GM21526 (cell line): ENCODE measurements at regions not wholly inside any gene's neighbourhood (a gene's known extent, or its start where the extent isn't known, plus 50 kb on each side); places are given as distances from the start of the nearest gene placed in this dataset.

Source experiments
- ATAC-seq: cut with Tn5 transposase; IDR thresholded peaks from one replicate; pipeline ENCODE4 v1.9.1; 2021; ENCODE audit warnings: moderate library complexity; ENCODE audit not compliant: unreplicated experiment, low FRiP score

GRCh38 chr10:60572511-60573194, 183.0 kb upstream of the ANK3 start:
- ATAC-seq = no peak

- no peak for ATAC-seq
Measured at GRCh38 chr10:60570896-60571295, 181.2 kb upstream of the ANK3 start.

GRCh38 chr10:60570272-60570865, 180.7 kb upstream of the ANK3 start:
- no peak for ATAC-seq

- ATAC-seq = no peak
Measured at GRCh38 chr10:60569681-60570080, 180.0 kb upstream of the ANK3 start.

GRCh38 chr10:60566096-60566495, 176.4 kb upstream of the ANK3 start:
- ATAC-seq = no peak

GRCh38 chr10:60565492-60565891, 175.8 kb upstream of the ANK3 start:
- no peak for ATAC-seq

GRCh38 chr10:60564475-60564874, 174.8 kb upstream of the ANK3 start:
- no peak for ATAC-seq

GRCh38 chr10:60560451-60560850, 170.8 kb upstream of the ANK3 start:
- no peak for ATAC-seq

GRCh38 chr10:60555700-60556099, 166.0 kb upstream of the ANK3 start:
- ATAC-seq = no peak

- ATAC-seq = no peak
Measured at GRCh38 chr10:60549686-60550085, 160.0 kb upstream of the ANK3 start.

- no peak for ATAC-seq
Measured at GRCh38 chr10:60542657-60543056, 153.0 kb upstream of the ANK3 start.

GRCh38 chr10:60541451-60541850, 151.8 kb upstream of the ANK3 start:
- no peak for ATAC-seq

GRCh38 chr10:60537697-60538096, 148.0 kb upstream of the ANK3 start:
- no peak for ATAC-seq

GRCh38 chr10:60536529-60537114, 146.9 kb upstream of the ANK3 start:
- no peak for ATAC-seq

GRCh38 chr10:60535427-60535826, 145.8 kb upstream of the ANK3 start:
- no peak for ATAC-seq

GRCh38 chr10:60534761-60535389, 145.2 kb upstream of the ANK3 start:
- no peak for ATAC-seq

GRCh38 chr10:60532696-60533468, 143.2 kb upstream of the ANK3 start:
- ATAC-seq = no peak

- ATAC-seq = no peak
Measured at GRCh38 chr10:60531006-60531405, 141.3 kb upstream of the ANK3 start.

GRCh38 chr10:60527676-60528075, 138.0 kb upstream of the ANK3 start:
- no peak for ATAC-seq

- ATAC-seq = no peak
Measured at GRCh38 chr10:60525716-60526585, 136.3 kb upstream of the ANK3 start.
